ENCODE measurements at regions not wholly inside any gene's neighbourhood (a gene's known extent, or its start where the extent isn't known, plus 50 kb on each side); places are given as distances from the start of the nearest gene placed in this dataset.

GRCh38 chr1:174072581-174072980, 50.4 kb upstream of the RC3H1 start:
- no peak for TF ChIP-seq POLR2A (IDR thresholded peaks at IDR 0.05)
- no peak for TF ChIP-seq CTCF (IDR thresholded peaks at IDR 0.05)
- TF ChIP-seq EP300 (IDR thresholded peaks at IDR 0.05): no peak

All from ovary (tissue), 3 donors.